ENCODE measurements at regions not wholly inside any gene's neighbourhood (a gene's known extent, or its start where the extent isn't known, plus 50 kb on each side); places are given as distances from the start of the nearest gene placed in this dataset.

- H4K20me1 ChIP-seq (ENCODE audit: insufficient read depth, low read length), result no peaks in the 10 kb centered on the region
- H3F3A ChIP-seq (ENCODE audit: insufficient read depth, low read length), result no peaks in the 10 kb centered on the region
- DNase-seq, result no peak
- no peaks in the 10 kb centered on the region for H3K36me3 ChIP-seq (replicated peaks; ENCODE audit: insufficient read depth, low read length)
- no peaks in the 10 kb centered on the region for H3K9me2 ChIP-seq (replicated peaks; ENCODE audit: insufficient read depth, low read length)
- no peak overlapping the region for H2AFZ ChIP-seq (ENCODE audit: low read length)
- no peaks in the 10 kb centered on the region for H3K27me3 ChIP-seq (replicated peaks; ENCODE audit: insufficient read depth, low read length)
- no peak overlapping the region for H3K27ac ChIP-seq (ENCODE audit: low read length)
- TF ChIP-seq CTCF (IDR thresholded peaks at IDR 0.05; ENCODE audit: low read length) (no peak), EZH2 (optimal IDR thresholded peaks at IDR 0.05; ENCODE audit: low read depth, low read length) (no peak), EZH2phosphoT487 (IDR thresholded peaks at IDR 0.05; ENCODE audit: low read length) (no peak)
- no peak overlapping the region for H3K4me3 ChIP-seq (ENCODE audit: low read length)
- H3K4me2 ChIP-seq (ENCODE audit: low read depth, low read length), result no peak overlapping the region
- H3K9ac ChIP-seq (ENCODE audit: low read length), result no peak overlapping the region
- H3K9me3 ChIP-seq (replicated peaks; ENCODE audit: insufficient read depth, low read length), result no peaks in the 10 kb centered on the region
- no peaks in the 10 kb centered on the region for H3K79me2 ChIP-seq (ENCODE audit: low read length)
- H3K4me1 ChIP-seq (ENCODE audit: low read length), result no peaks in the 10 kb centered on the region; the same call in 1 of the 2 replicates
These were observed 1018.4 kb downstream of the TMEM182 start for GRCh38 chr2:103780088-103780702.

GRCh38 chr2:103781313-103781712, 1019.5 kb downstream of the TMEM182 start:
- no peaks in the 10 kb centered on the region for H3K79me2 ChIP-seq (ENCODE audit: low read length)
- H3K4me1 ChIP-seq (ENCODE audit: low read length), result no peaks in the 10 kb centered on the region; the same call in 1 of the 2 replicates
- H4K20me1 ChIP-seq (ENCODE audit: insufficient read depth, low read length), result no peaks in the 10 kb centered on the region
- no peaks in the 10 kb centered on the region for H3K9me2 ChIP-seq (replicated peaks; ENCODE audit: insufficient read depth, low read length)
- no peaks in the 10 kb centered on the region for H3K9me3 ChIP-seq (replicated peaks; ENCODE audit: insufficient read depth, low read length)
- no peaks in the 10 kb centered on the region for H3K36me3 ChIP-seq (replicated peaks; ENCODE audit: insufficient read depth, low read length)
- TF ChIP-seq CTCF (IDR thresholded peaks at IDR 0.05; ENCODE audit: low read length), result no peak
- TF ChIP-seq EZH2phosphoT487 (IDR thresholded peaks at IDR 0.05; ENCODE audit: low read length), result no peak
- TF ChIP-seq EZH2 (optimal IDR thresholded peaks at IDR 0.05; ENCODE audit: low read depth, low read length), result no peak
- H3K4me2 ChIP-seq (ENCODE audit: low read depth, low read length), result no peak overlapping the region
- no peak overlapping the region for H3K4me3 ChIP-seq (ENCODE audit: low read length)
- no peaks in the 10 kb centered on the region for H3K27me3 ChIP-seq (replicated peaks; ENCODE audit: insufficient read depth, low read length)
- no peak overlapping the region for H2AFZ ChIP-seq (ENCODE audit: low read length)
- no peak overlapping the region for H3K27ac ChIP-seq (ENCODE audit: low read length)
- H3K9ac ChIP-seq (ENCODE audit: low read length), result no peak overlapping the region
- no peaks in the 10 kb centered on the region for H3F3A ChIP-seq (ENCODE audit: insufficient read depth, low read length)
- DNase-seq, result no peak

- Histone ChIP-seq H3K4me2 (ENCODE audit: low read depth, low read length) (no peak overlapping the region), H4K20me1 (ENCODE audit: insufficient read depth, low read length) (no peaks in the 10 kb centered on the region), H3K9ac (ENCODE audit: low read length) (no peak overlapping the region), H3K79me2 (ENCODE audit: low read length) (no peaks in the 10 kb centered on the region), H2AFZ (ENCODE audit: low read length) (no peak overlapping the region), H3F3A (ENCODE audit: insufficient read depth, low read length) (no peaks in the 10 kb centered on the region), H3K27ac (ENCODE audit: low read length) (no peak overlapping the region), H3K9me2 (replicated peaks; ENCODE audit: insufficient read depth, low read length) (no peaks in the 10 kb centered on the region), H3K4me1 (ENCODE audit: low read length) (no peaks in the 10 kb centered on the region), H3K27me3 (replicated peaks; ENCODE audit: insufficient read depth, low read length) (no peaks in the 10 kb centered on the region), H3K4me3 (ENCODE audit: low read length) (no peak overlapping the region), H3K36me3 (replicated peaks; ENCODE audit: insufficient read depth, low read length) (no peaks in the 10 kb centered on the region), H3K9me3 (replicated peaks; ENCODE audit: insufficient read depth, low read length) (no peaks in the 10 kb centered on the region)
- DNase-seq, result no peak
- TF ChIP-seq EZH2 (optimal IDR thresholded peaks at IDR 0.05; ENCODE audit: low read depth, low read length), result no peak
- no peak for TF ChIP-seq EZH2phosphoT487 (IDR thresholded peaks at IDR 0.05; ENCODE audit: low read length)
- TF ChIP-seq CTCF (IDR thresholded peaks at IDR 0.05; ENCODE audit: low read length), result no peak
These were observed 1022.4 kb downstream of the TMEM182 start for GRCh38 chr2:103784261-103784660.

Measured in MM.1S (cell line).